Trophoblast cell (in vitro differentiated cells and primary cell): ENCODE measurements at regions not wholly inside any gene's neighbourhood (a gene's known extent, or its start where the extent isn't known, plus 50 kb on each side); places are given as distances from the start of the nearest gene placed in this dataset.

Experiments used
- DNase-seq, 2 donors: peaks; one replicate each; pipeline ENCODE4 v3.0.0-alpha.2; 2016
- H2AFZ ChIP-seq: 2 replicates; pipeline ENCODE4 v1.6.1; 2013; ENCODE audit warnings: low read length, moderate library complexity, mild to moderate bottlenecking; ENCODE audit not compliant: insufficient read depth, poor library complexity
- H2AK5ac ChIP-seq: 2 replicates; pipeline ENCODE4 v1.6.1; 2013; ENCODE audit warnings: mild to moderate bottlenecking, low read length
- H2BK120ac ChIP-seq: 2 replicates; pipeline ENCODE4 v1.6.1; 2013; ENCODE audit warnings: low read length, mild to moderate bottlenecking, moderate library complexity; ENCODE audit not compliant: insufficient read depth, poor library complexity
- H2BK12ac ChIP-seq: 2 replicates; pipeline ENCODE4 v1.6.1; 2013; ENCODE audit warnings: mild to moderate bottlenecking, low read length, moderate library complexity
- H2BK5ac ChIP-seq: 2 replicates; pipeline ENCODE4 v1.6.1; 2013; ENCODE audit warnings: low read length, low read depth, moderate library complexity, mild to moderate bottlenecking; ENCODE audit not compliant: poor library complexity
- H3K14ac ChIP-seq: 2 replicates; pipeline ENCODE4 v1.6.1; 2013; ENCODE audit warnings: mild to moderate bottlenecking, low read length
- H3K18ac ChIP-seq: 2 replicates; pipeline ENCODE4 v1.6.1; 2013; ENCODE audit warnings: mild to moderate bottlenecking, low read length
- H3K23ac ChIP-seq: 2 replicates; pipeline ENCODE4 v1.6.1; 2013; ENCODE audit warnings: low read length
- H3K27ac ChIP-seq: 2 replicates; pipeline ENCODE4 v1.5.1; 2013; ENCODE audit warnings: low read depth, mild to moderate bottlenecking, inconsistent platforms, low read length, moderate library complexity
- H3K27me3 ChIP-seq: 2 replicates; pipeline ENCODE4 v1.6.1; 2013; ENCODE audit warnings: inconsistent platforms, mild to moderate bottlenecking, low read length, moderate library complexity; ENCODE audit not compliant: insufficient read depth
- H3K36me3 ChIP-seq, 2 experiments: 1 replicate in 1 of 2; 2 replicates in 1 of 2; pipeline ENCODE4 v1.6.1; 2013; ENCODE audit warnings: low read length in 2 of 2, mild to moderate bottlenecking in 2 of 2, moderate library complexity in 1 of 2; ENCODE audit not compliant: insufficient read depth in 2 of 2, control insufficient read depth in 1 of 2
- H3K4ac ChIP-seq: 2 replicates; pipeline ENCODE4 v1.6.1; 2013; ENCODE audit warnings: low read depth, mild to moderate bottlenecking, low read length, moderate library complexity
- H3K4me1 ChIP-seq, 2 experiments: 1 replicate in 1 of 2; 2 replicates in 1 of 2; pipeline ENCODE4 v1.6.1; 2013; ENCODE audit warnings: low read length in 2 of 2, mild to moderate bottlenecking in 2 of 2, moderate library complexity in 1 of 2; ENCODE audit not compliant: insufficient read depth in 2 of 2, control insufficient read depth in 1 of 2
- H3K4me2 ChIP-seq: 2 replicates; pipeline ENCODE4 v1.6.1; 2013; ENCODE audit warnings: inconsistent platforms, mild to moderate bottlenecking, low read length, moderate library complexity
- H3K4me3 ChIP-seq: 2 replicates; pipeline ENCODE4 v1.5.1; 2013; ENCODE audit warnings: mild to moderate bottlenecking, low read depth, low read length, inconsistent platforms
- H3K79me1 ChIP-seq: one replicate; pipeline ENCODE4 v1.6.1; 2013; ENCODE audit warnings: low read length
- H3K79me2 ChIP-seq: 2 replicates; pipeline ENCODE4 v1.6.1; 2013; ENCODE audit warnings: low read length, mild to moderate bottlenecking; ENCODE audit not compliant: control insufficient read depth, insufficient read depth, poor library complexity
- H3K9ac ChIP-seq: 2 replicates; pipeline ENCODE4 v1.6.1; 2013; ENCODE audit warnings: mild to moderate bottlenecking, low read length
- H3K9me3 ChIP-seq: 2 replicates; pipeline ENCODE4 v1.6.1; 2013; ENCODE audit warnings: low read depth, mild to moderate bottlenecking, control low read depth, inconsistent platforms, low read length; ENCODE audit not compliant: insufficient read depth
- H4K12ac ChIP-seq: 2 replicates; pipeline ENCODE4 v1.6.1; 2013; ENCODE audit warnings: low read depth, mild to moderate bottlenecking, low read length, moderate library complexity
- H4K8ac ChIP-seq: 2 replicates; pipeline ENCODE4 v1.6.1; 2013; ENCODE audit warnings: low read depth, mild to moderate bottlenecking, low read length, moderate library complexity
- H4K91ac ChIP-seq: one replicate; pipeline ENCODE4 v1.6.1; 2013; ENCODE audit warnings: low read depth, mild to moderate bottlenecking, low read length, moderate library complexity
- WGBS: extraction: QIAGEN DNeasy Blood & Tissue Kit; methylation state at CpG from one replicate; pipeline ENCODE4 v1.1.7; 2013; ENCODE audit warnings: missing lambda C conversion rate; ENCODE audit not compliant: insufficient read length, insufficient coverage; ENCODE audit errors: extremely low coverage; 5-methylcytosine and 5-hydroxymethylcytosine counted together

DNA sequence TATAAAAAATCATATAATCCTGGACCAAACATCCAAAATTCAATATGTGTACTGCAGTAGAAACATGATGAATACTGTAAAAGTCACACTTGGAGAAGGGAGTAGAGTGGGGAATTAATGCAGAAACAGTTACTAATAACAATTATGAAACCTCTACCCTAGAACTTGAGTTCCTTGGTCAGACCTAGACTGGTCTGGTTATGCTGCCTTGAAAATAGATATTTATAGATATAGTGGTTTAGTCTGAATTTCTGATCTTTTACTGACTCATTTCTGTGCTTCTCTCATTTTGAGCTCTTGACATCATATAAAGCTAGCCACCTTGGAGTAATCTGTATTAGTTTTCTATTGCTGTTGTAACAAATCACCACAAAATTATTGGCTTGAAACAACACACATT lies 808.7 kb upstream of the CDH10 start:
- DNase-seq: no peak
- Histone ChIP-seq H2AK5ac (no peak overlapping the region), H4K91ac (no peak overlapping the region), H2AFZ (no peak overlapping the region), H3K4me3 (no peak overlapping the region), H3K79me1 (peaks cover 3% of the 10 kb centered on the region), H2BK5ac (no peak overlapping the region), H4K8ac (no peak overlapping the region), H3K4me1 (peaks cover 3 to 4% of the 10 kb centered on the region in 2 experiments), H2BK120ac (no peak overlapping the region), H3K4ac (no peak overlapping the region), H3K27me3 (no peaks in the 10 kb centered on the region), H4K12ac (no peak overlapping the region), H3K4me2 (no peak overlapping the region), H2BK12ac (no peak overlapping the region), H3K79me2 (no peaks in the 10 kb centered on the region), H3K14ac (no peak overlapping the region), H3K23ac (no peak overlapping the region), H3K36me3 (no peaks in the 10 kb centered on the region), H3K9ac (no peak overlapping the region), H3K9me3 (no peaks in the 10 kb centered on the region), H3K18ac (no peak overlapping the region), H3K27ac (no peak overlapping the region)

DNA sequence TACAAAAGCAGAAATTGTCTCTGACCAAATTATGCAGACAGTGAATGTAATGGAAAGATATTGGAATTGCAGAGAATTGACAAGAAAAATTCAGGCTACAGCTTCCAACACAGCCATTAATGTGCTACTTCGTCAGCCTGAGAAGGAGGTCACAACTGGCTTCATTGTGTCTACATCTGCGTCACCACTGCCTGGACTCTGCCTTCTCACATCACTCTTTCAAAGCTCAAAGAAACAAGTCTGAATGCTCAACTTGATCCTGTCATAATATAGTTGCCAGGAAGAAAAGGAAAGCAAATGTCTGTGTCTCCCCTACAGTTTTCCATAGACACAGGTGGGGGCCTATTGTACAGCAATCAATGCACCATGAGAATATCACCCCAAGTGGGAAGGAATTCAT lies 806.5 kb upstream of the CDH10 start:
- whole genome bisulfite sequencing: no CpG with 5 or more reads among the region's 2 CpGs

DNA sequence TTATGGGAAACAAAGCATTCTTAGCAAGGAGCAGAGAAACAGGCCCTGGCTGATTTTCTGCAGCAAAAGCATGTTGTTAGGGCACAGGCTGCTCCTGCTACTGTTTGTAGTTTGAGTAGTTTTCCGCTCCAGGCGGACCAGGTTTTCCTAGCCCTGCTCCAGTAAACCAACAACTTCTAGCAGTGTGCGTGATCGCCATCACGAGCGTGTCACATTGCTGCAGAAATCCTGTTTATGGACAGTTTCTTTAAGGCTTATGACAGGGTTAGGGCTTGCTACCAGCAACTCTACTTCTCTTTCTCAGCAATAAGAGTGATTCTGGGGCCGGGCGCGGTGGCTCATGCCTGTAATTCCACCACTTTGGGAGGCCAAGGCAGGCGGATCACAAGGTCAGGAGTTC lies 803.9 kb upstream of the CDH10 start:
- H2AK5ac ChIP-seq: no peak overlapping the region
- H2BK12ac ChIP-seq: no peak overlapping the region

More for the DNA sequence above, 806.5 kb upstream of the CDH10 start:
- no peak overlapping the region for H2BK120ac ChIP-seq
- H3K27me3 ChIP-seq: no peaks in the 10 kb centered on the region
- H3K14ac ChIP-seq: no peak overlapping the region
- no peak overlapping the region for H2BK12ac ChIP-seq
- no peak overlapping the region for H3K27ac ChIP-seq
- DNase-seq: no peak
- H2BK5ac ChIP-seq: no peak overlapping the region
- H4K12ac ChIP-seq: no peak overlapping the region
- H2AK5ac ChIP-seq: no peak overlapping the region
- H3K4me3 ChIP-seq: no peak overlapping the region
- H3K23ac ChIP-seq: no peak overlapping the region
- no peak overlapping the region for H4K91ac ChIP-seq
- H4K8ac ChIP-seq: no peak overlapping the region
- no peak overlapping the region for H3K4me2 ChIP-seq
- no peaks in the 10 kb centered on the region for H3K79me2 ChIP-seq
- no peak overlapping the region for H3K9ac ChIP-seq
- H3K9me3 ChIP-seq: no peaks in the 10 kb centered on the region
- no peaks in the 10 kb centered on the region for H3K36me3 ChIP-seq
- no peak overlapping the region for H2AFZ ChIP-seq
- peaks cover 8% of the 10 kb centered on the region for H3K79me1 ChIP-seq
- H3K18ac ChIP-seq: no peak overlapping the region
- H3K4me1 ChIP-seq: peaks cover 3 to 6% of the 10 kb centered on the region in 2 experiments
- no peak overlapping the region for H3K4ac ChIP-seq

DNA sequence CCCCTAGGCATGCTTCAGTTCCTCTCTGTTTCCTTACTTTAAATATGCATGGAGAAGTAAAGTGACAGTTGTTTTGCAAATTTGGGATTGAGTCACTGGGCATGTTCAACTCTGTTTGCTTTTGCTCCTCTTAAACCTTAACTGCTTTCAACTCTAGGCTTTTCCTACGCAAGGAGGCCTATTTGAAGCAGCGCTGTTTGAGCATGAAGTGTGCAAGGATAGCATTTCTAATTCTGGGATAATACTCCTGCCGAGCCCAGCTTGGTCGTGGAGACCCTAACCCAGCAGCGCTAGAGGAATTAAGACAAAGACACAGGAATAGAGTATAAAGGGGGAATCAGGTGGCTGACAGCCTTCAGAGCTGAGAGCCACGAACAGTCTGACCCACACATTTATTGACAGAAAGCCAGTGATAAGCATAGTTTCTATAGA lies 803.4 kb upstream of the CDH10 start:
- peak overlapping the region; percentile 80 for H3K14ac ChIP-seq
- peaks cover 3 to 6% of the 10 kb centered on the region in 2 experiments for H3K4me1 ChIP-seq
- H4K8ac ChIP-seq: no peak overlapping the region
- peak overlapping the region; percentile 86 for H2BK5ac ChIP-seq
- no CpG with 5 or more reads among the region's 6 CpGs for WGBS
- peak overlapping the region; percentile 85 for H2BK120ac ChIP-seq
- H3K4ac ChIP-seq: no peak overlapping the region
- H2BK12ac ChIP-seq: peak overlapping the region; percentile 86
- peak in 1 of 2 donors; percentile 3 for DNase-seq
- H2AK5ac ChIP-seq: no peak overlapping the region
- no peak overlapping the region for H3K9ac ChIP-seq
- peaks cover 10% of the 10 kb centered on the region for H3K79me1 ChIP-seq
- no peak overlapping the region for H3K4me3 ChIP-seq
- no peaks in the 10 kb centered on the region for H3K36me3 ChIP-seq
- no peaks in the 10 kb centered on the region for H3K27me3 ChIP-seq
- H3K27ac ChIP-seq: peak overlapping the region; percentile 91
- no peak overlapping the region for H3K18ac ChIP-seq
- peak overlapping the region; percentile 46 for H3K4me2 ChIP-seq
- no peaks in the 10 kb centered on the region for H3K9me3 ChIP-seq
- H3K23ac ChIP-seq: no peak overlapping the region
- H2AFZ ChIP-seq: no peak overlapping the region
- H4K91ac ChIP-seq: peak overlapping the region; percentile 85
- no peak overlapping the region for H4K12ac ChIP-seq
- H3K79me2 ChIP-seq: no peaks in the 10 kb centered on the region

More for the DNA sequence above, 803.9 kb upstream of the CDH10 start:
- no peaks in the 10 kb centered on the region for H3K36me3 ChIP-seq
- H3K23ac ChIP-seq: no peak overlapping the region
- peak overlapping the region; percentile 17 for H3K14ac ChIP-seq
- no peak overlapping the region for H3K9ac ChIP-seq
- H2BK5ac ChIP-seq: peak overlapping the region; percentile 73
- H2BK120ac ChIP-seq: peak overlapping the region; percentile 4
- H3K79me2 ChIP-seq: no peaks in the 10 kb centered on the region
- peaks cover 10% of the 10 kb centered on the region for H3K79me1 ChIP-seq
- peaks cover 3 to 6% of the 10 kb centered on the region in 2 experiments for H3K4me1 ChIP-seq
- H3K9me3 ChIP-seq: no peaks in the 10 kb centered on the region
- H2AFZ ChIP-seq: no peak overlapping the region
- H4K91ac ChIP-seq: peak overlapping the region; percentile 45
- WGBS: no CpG with 5 or more reads among the region's 10 CpGs
- H4K8ac ChIP-seq: peak overlapping the region; percentile 46
- H3K27ac ChIP-seq: peak overlapping the region; percentile 92
- no peak overlapping the region for H3K18ac ChIP-seq
- H3K27me3 ChIP-seq: no peaks in the 10 kb centered on the region
- no peak overlapping the region for H3K4ac ChIP-seq
- H3K4me3 ChIP-seq: no peak overlapping the region
- H4K12ac ChIP-seq: peak overlapping the region; percentile 49
- DNase-seq: peak; percentile 0 to 73
- H3K4me2 ChIP-seq: peak overlapping the region; percentile 46
